ENCODE measurements at regions not wholly inside any gene's neighbourhood (a gene's known extent, or its start where the extent isn't known, plus 50 kb on each side); places are given as distances from the start of the nearest gene placed in this dataset.

- TF ChIP-seq, protein P1, sequence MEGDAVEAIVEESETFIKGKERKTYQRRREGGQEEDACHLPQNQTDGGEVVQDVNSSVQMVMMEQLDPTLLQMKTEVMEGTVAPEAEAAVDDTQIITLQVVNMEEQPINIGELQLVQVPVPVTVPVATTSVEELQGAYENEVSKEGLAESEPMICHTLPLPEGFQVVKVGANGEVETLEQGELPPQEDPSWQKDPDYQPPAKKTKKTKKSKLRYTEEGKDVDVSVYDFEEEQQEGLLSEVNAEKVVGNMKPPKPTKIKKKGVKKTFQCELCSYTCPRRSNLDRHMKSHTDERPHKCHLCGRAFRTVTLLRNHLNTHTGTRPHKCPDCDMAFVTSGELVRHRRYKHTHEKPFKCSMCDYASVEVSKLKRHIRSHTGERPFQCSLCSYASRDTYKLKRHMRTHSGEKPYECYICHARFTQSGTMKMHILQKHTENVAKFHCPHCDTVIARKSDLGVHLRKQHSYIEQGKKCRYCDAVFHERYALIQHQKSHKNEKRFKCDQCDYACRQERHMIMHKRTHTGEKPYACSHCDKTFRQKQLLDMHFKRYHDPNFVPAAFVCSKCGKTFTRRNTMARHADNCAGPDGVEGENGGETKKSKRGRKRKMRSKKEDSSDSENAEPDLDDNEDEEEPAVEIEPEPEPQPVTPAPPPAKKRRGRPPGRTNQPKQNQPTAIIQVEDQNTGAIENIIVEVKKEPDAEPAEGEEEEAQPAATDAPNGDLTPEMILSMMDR (IDR thresholded peaks at IDR 0.05; ENCODE audit: insufficient read depth, low read depth, low read length): no peak
- TF ChIP-seq EZH2 (IDR thresholded peaks at IDR 0.05; ENCODE audit: insufficient read depth, low read length): no peak
These were observed 139.4 kb upstream of the TENM3 start for GRCh38 chr4:182103614-182104319.
